HCT116 (cell line): ENCODE measurements at regions not wholly inside any gene's neighbourhood (a gene's known extent, or its start where the extent isn't known, plus 50 kb on each side); places are given as distances from the start of the nearest gene placed in this dataset.

Experiments
- ATAC-seq: fragments of 200-7000 bp; cut with Tn5 transposase; 2 replicates; pipeline ENCODE4 v1.9.1; 2020; ENCODE audit warnings: mild to moderate bottlenecking, moderate library complexity
- BruUV-seq: library from RNA; stranded (reverse); fragments of 400-500 nt; replicated peaks from 2 replicates; lab custom pipeline; 2021; lab: Mats Ljungman, UMichigan
- CTCF ChIA-PET: fragments of 300-600 bp; sonication (Branson Sonifier 250); formaldehyde crosslinking; loops from one replicate; lab custom pipeline; 2021; ENCODE audit warnings: antibody characterized with exemption; lab: Charles Lee
- POLR2A ChIA-PET: fragments of 300-600, 350-600 bp; sonication (Branson Sonifier 250); formaldehyde crosslinking; loops from one replicate; lab custom pipeline; 2021; ENCODE audit warnings: antibody characterized with exemption; lab: Charles Lee
- RAD21 ChIA-PET, 2 experiments: fragments of 300-600 bp; sonication (Branson Sonifier 250); formaldehyde crosslinking; loops; one replicate each; lab custom pipeline; 2023; ENCODE audit warnings: low total read pairs in 2 of 2; ENCODE audit not compliant: uncharacterized antibody in 2 of 2, unreplicated experiment in 2 of 2, low non-redundant PET in 1 of 2; lab: Charles Lee
- DNase-seq: peaks from one replicate; pipeline ENCODE4 v3.0.0-alpha.2; 2010; ENCODE audit warnings: low read depth, low spot score
- H2AFZ ChIP-seq: fragments of 200-600 bp; shearing (Covaris generic), sonication (generic); 2 replicates; pipeline ENCODE4 v1.6.1; 2017; ENCODE audit warnings: low read depth, mixed run types, mixed read lengths, antibody characterized with exemption, low read length; ENCODE audit not compliant: poor library complexity, severe bottlenecking
- H3K27ac ChIP-seq: 2 replicates; pipeline ENCODE4 v1.5.1; 2012; ENCODE audit warnings: low read depth, low read length
- H3K27me3 ChIP-seq: fragments of 200-600 bp; sonication (generic); 2 replicates; pipeline ENCODE4 v1.6.1; 2016; ENCODE audit warnings: mixed run types, low read length, mixed read lengths; ENCODE audit not compliant: insufficient read depth
- H3K36me3 ChIP-seq, 2 experiments: fragments of 200-500 bp in 1 of 2; fragments of 200-600 bp in 1 of 2; sonication (Bioruptor generic) in 1 of 2; sonication (generic) in 1 of 2; 2 replicates each; pipeline versions ENCODE4 v1.5.1 to v1.6.1; 2014 to 2016; ENCODE audit warnings: low read length in 2 of 2, inconsistent platforms in 1 of 2, mixed read lengths in 1 of 2, mixed run types in 1 of 2; ENCODE audit not compliant: insufficient read depth in 2 of 2, control insufficient read depth in 1 of 2
- H3K4me1 ChIP-seq, 2 experiments: fragments of 200-600 bp in 1 of 2; sonication (generic) in 1 of 2; 2 replicates each; pipeline versions ENCODE4 v1.5.1 to v1.6.1; 2012 to 2017; ENCODE audit warnings: low read length in 2 of 2, inconsistent platforms in 1 of 2, mild to moderate bottlenecking in 1 of 2, mixed read lengths in 1 of 2, mixed run types in 1 of 2, moderate library complexity in 1 of 2; ENCODE audit not compliant: insufficient read depth in 2 of 2, control insufficient read depth in 1 of 2
- H3K4me2 ChIP-seq: fragments of 200-600 bp; sonication (generic); 2 replicates; pipeline ENCODE4 v1.6.1; 2017; ENCODE audit warnings: mixed run types, low read length, mixed read lengths
- H3K4me3 ChIP-seq, 2 experiments: fragments of 200-600 bp in 1 of 2; sonication (generic) in 1 of 2; replicated peaks in 1 of 2; 2 replicates each; pipeline ENCODE4 v1.5.1; 2011 to 2016; ENCODE audit warnings: low read length in 2 of 2, control low read depth in 1 of 2, low read depth in 1 of 2, mild to moderate bottlenecking in 1 of 2, mixed read lengths in 1 of 2, mixed run types in 1 of 2
- H3K79me2 ChIP-seq: fragments of 200-600 bp; sonication (generic); 2 replicates; pipeline ENCODE4 v1.6.1; 2017; ENCODE audit warnings: mild to moderate bottlenecking, mixed run types, low read length, moderate library complexity, mixed read lengths; ENCODE audit not compliant: insufficient read depth
- H3K9ac ChIP-seq: fragments of 200-600 bp; sonication (generic); 2 replicates; pipeline ENCODE4 v1.6.1; 2016; ENCODE audit warnings: low read length, mixed read lengths
- H3K9me2 ChIP-seq: fragments of 200-600 bp; sonication (generic), shearing (Covaris generic); 2 replicates; pipeline ENCODE4 v1.6.1; 2017; ENCODE audit warnings: mixed run types, mild to moderate bottlenecking, moderate library complexity; ENCODE audit not compliant: insufficient read depth
- H3K9me3 ChIP-seq, 2 experiments: fragments of 200-500 bp in 1 of 2; fragments of 200-600 bp in 1 of 2; sonication (Bioruptor generic) in 1 of 2; sonication (generic) in 1 of 2; 2 replicates each; pipeline ENCODE4 v1.6.1; 2014 to 2017; ENCODE audit warnings: low read length in 2 of 2, mixed read lengths in 2 of 2, inconsistent platforms in 1 of 2, low read depth in 1 of 2, mild to moderate bottlenecking in 1 of 2, mixed run types in 1 of 2, moderate library complexity in 1 of 2; ENCODE audit not compliant: control insufficient read depth in 1 of 2, insufficient read depth in 1 of 2
- H4K20me1 ChIP-seq: fragments of 200-600 bp; sonication (generic), shearing (Covaris generic); 2 replicates; pipeline ENCODE4 v1.6.1; 2017; ENCODE audit warnings: mixed run types, mild to moderate bottlenecking, moderate library complexity; ENCODE audit not compliant: insufficient read depth
- CBX3 ChIP-seq: IDR thresholded peaks from 2 replicates; pipeline ENCODE4 v1.6.1; 2012; ENCODE audit warnings: low read depth
- EGR1 ChIP-seq: IDR thresholded peaks from 2 replicates; pipeline ENCODE4 v1.6.1; 2012; ENCODE audit warnings: low read depth
- ELF1 ChIP-seq: IDR thresholded peaks from 2 replicates; pipeline ENCODE4 v1.6.1; 2012; ENCODE audit warnings: low read depth, borderline replicate concordance
- EZH2 ChIP-seq: fragments of 200-600 bp; sonication (generic); IDR thresholded peaks from 2 replicates; pipeline ENCODE4 v1.6.1; 2017; ENCODE audit warnings: antibody characterized with exemption, mixed run types
- JUND ChIP-seq: IDR thresholded peaks from 2 replicates; pipeline ENCODE4 v1.6.1; 2012
- POLR2A ChIP-seq: IDR thresholded peaks from 2 replicates; pipeline ENCODE4 v1.7.0; 2011; ENCODE audit warnings: borderline replicate concordance; ENCODE audit not compliant: insufficient read depth, insufficient read length; ENCODE audit errors: extremely low read depth
- POLR2AphosphoS5 ChIP-seq: IDR thresholded peaks from 2 replicates; pipeline ENCODE4 v1.6.1; 2011; ENCODE audit warnings: mild to moderate bottlenecking, low read depth, low read length, moderate library complexity
- RAD21 ChIP-seq: IDR thresholded peaks from 2 replicates; pipeline ENCODE4 v1.6.1; 2012; ENCODE audit warnings: low read depth, mild to moderate bottlenecking
- REST ChIP-seq: IDR thresholded peaks from 2 replicates; pipeline ENCODE4 v1.6.1; 2012; ENCODE audit warnings: low read depth
- SIN3A ChIP-seq: IDR thresholded peaks from 2 replicates; pipeline ENCODE4 v1.6.1; 2012; ENCODE audit warnings: low read depth
- TCF7L2 ChIP-seq: IDR thresholded peaks from 2 replicates; pipeline ENCODE4 v1.7.0; 2011; ENCODE audit warnings: borderline replicate concordance, inconsistent platforms; ENCODE audit not compliant: insufficient read depth, insufficient read length; ENCODE audit errors: extremely low read depth
- ZFX ChIP-seq: fragments of 450-650 bp; IDR thresholded peaks from 2 replicates; pipeline ENCODE4 v1.6.1; 2017
- intact Hi-C: fragments of 100-400 bp; cut with micrococcal nuclease; formaldehyde crosslinking; loops from 2 replicates; pipeline ENCODE4 v1.10.0; 2022
- TF ChIP-seq, protein P1 (sequence below): IDR thresholded peaks from 2 replicates; pipeline ENCODE4 v1.6.1; 2012
- TF ChIP-seq, protein P2 (sequence below), 3 experiments: fragments of 200-600 bp in 1 of 3; sonication (generic) in 1 of 3; IDR thresholded peaks in 2 of 3; conservative IDR thresholded peaks in 1 of 3; 2 replicates each; pipeline ENCODE4 v1.5.1; 2012 to 2017; ENCODE audit warnings: low read depth in 2 of 3, low read length in 2 of 3, antibody characterized with exemption in 1 of 3, borderline replicate concordance in 1 of 3, control low read depth in 1 of 3, mild to moderate bottlenecking in 1 of 3, mixed read lengths in 1 of 3, mixed run types in 1 of 3, moderate library complexity in 1 of 3; ENCODE audit not compliant: insufficient read depth in 1 of 3
- TF ChIP-seq, protein P3 (sequence below): IDR thresholded peaks from 2 replicates; pipeline ENCODE4 v1.6.1; 2012

- TF ChIP-seq JUND (no peak), EZH2 (no peak), POLR2AphosphoS5 (no peak), SIN3A (no peak), EGR1 (no peak), POLR2A (no peak)
- TF ChIP-seq, protein P1, sequence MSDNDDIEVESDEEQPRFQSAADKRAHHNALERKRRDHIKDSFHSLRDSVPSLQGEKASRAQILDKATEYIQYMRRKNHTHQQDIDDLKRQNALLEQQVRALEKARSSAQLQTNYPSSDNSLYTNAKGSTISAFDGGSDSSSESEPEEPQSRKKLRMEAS: no peak
Measured at GRCh38 chr11:86745571-86745970, 54.8 kb upstream of the PRSS23 start (continued).

- peak overlapping the region; percentile 76 for H3K27ac ChIP-seq
- RAD21 ChIA-PET: no interaction called here
- POLR2A ChIA-PET: no interaction called here
- TF ChIP-seq CBX3 (peak; percentile 61), RAD21 (peak; percentile 10; the same call in 1 of the 2 replicates), ZFX (no peak), REST (no peak), EGR1 (peak; percentile 91), TCF7L2 (peak; percentile 8), ELF1 (no peak), POLR2AphosphoS5 (peak; percentile 48; the same call in 1 of the 2 replicates)
- TF ChIP-seq, protein P2, sequence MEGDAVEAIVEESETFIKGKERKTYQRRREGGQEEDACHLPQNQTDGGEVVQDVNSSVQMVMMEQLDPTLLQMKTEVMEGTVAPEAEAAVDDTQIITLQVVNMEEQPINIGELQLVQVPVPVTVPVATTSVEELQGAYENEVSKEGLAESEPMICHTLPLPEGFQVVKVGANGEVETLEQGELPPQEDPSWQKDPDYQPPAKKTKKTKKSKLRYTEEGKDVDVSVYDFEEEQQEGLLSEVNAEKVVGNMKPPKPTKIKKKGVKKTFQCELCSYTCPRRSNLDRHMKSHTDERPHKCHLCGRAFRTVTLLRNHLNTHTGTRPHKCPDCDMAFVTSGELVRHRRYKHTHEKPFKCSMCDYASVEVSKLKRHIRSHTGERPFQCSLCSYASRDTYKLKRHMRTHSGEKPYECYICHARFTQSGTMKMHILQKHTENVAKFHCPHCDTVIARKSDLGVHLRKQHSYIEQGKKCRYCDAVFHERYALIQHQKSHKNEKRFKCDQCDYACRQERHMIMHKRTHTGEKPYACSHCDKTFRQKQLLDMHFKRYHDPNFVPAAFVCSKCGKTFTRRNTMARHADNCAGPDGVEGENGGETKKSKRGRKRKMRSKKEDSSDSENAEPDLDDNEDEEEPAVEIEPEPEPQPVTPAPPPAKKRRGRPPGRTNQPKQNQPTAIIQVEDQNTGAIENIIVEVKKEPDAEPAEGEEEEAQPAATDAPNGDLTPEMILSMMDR (IDR thresholded peaks at IDR 0.05 in 2 of 3, conservative IDR thresholded peaks at IDR 0.05 in 1 of 3; ENCODE audit: borderline replicate concordance in 1 of 3, insufficient read depth in 1 of 3, low read depth in 2 of 3, low read length in 2 of 3): no peak
- TF ChIP-seq, protein P1: no peak
- TF ChIP-seq, protein P3, sequence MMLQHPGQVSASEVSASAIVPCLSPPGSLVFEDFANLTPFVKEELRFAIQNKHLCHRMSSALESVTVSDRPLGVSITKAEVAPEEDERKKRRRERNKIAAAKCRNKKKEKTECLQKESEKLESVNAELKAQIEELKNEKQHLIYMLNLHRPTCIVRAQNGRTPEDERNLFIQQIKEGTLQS: peak; percentile 39; the same call in 1 of the 2 replicates
Measured at GRCh38 chr11:86743223-86744118, 56.9 kb upstream of the PRSS23 start.

More at GRCh38 chr11:86743223-86744118, 56.9 kb upstream of the PRSS23 start:
- CTCF ChIA-PET: no interaction called here
- Histone ChIP-seq H3K9ac (peak overlapping the region; percentile 51), H2AFZ (no peak overlapping the region), H3K9me3 (no peaks in the 10 kb centered on the region), H3K9me2 (no peaks in the 10 kb centered on the region), H3K79me2 (no peaks in the 10 kb centered on the region), H3K27me3 (no peaks in the 10 kb centered on the region), H3K4me2 (peak overlapping the region; percentile 73), H3K4me1 (peaks cover 51 to 69% of the 10 kb centered on the region in 2 experiments), H3K4me3 (peak overlapping the region; percentile 6 to 23; a peak in 3 of 4 replicates), H4K20me1 (no peaks in the 10 kb centered on the region), H3K36me3 (no peaks in the 10 kb centered on the region)
- DNase-seq (peak; percentile 95), ATAC-seq (peak; percentile 77)
- intact Hi-C loops: loop anchor here (5.0 kb wide), 2 partner anchors 59 to 221 kb away; partner anchors contain the start of gene PRSS23
- BruUV-seq: TSS peak; percentile 94
